ENCODE measurements at regions not wholly inside any gene's neighbourhood (a gene's known extent, or its start where the extent isn't known, plus 50 kb on each side); places are given as distances from the start of the nearest gene placed in this dataset.

DNA sequence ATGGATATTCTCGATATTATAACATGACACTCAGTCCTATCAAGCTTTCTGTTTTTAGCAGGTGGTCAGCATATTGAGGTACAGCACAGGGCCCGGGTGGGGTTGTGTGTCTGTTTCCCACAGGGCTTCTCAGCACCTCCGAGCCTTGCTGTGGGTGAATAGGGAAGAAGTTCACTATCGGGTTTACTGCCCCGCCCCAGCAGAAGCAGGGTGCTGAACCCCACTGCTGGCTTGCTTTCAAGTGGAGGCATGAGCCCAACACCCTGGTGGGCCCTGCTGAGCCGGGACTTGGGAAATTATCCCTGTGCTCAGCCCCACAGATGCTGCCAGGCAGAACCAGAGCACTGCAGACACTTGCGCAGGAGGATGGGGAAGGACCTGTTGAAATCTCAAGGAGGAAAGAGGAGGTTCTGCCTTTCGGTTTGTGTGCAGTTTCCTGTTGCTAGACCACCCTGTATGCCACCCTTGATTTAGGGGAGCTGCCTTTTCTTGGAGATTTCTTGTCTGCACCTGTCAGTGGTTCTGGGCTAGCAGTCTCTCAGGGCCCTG, 270.3 kb upstream of the SALL3 start:
- no peak for DNase-seq (ENCODE audit: low spot score)

DNA sequence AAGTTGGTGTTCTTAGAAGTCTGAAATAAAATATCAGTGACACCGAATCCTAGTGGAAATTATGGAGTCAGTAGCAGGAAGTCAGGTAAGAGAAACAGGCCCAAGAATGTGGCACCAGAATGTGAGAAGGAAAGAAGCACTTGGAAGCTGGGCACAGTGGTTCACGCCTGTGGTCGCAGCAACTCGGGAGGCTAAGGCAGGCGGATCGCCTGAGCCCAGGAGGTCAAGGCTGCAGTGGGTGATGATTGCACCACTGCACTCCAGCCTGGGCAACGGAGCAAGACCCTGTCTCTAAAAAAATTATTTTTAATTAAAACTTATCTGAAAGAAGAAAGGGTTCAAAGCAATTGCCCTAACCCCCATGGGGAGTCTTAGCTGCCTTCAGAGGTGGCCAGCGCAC, 268.3 kb upstream of the SALL3 start:
- no peak for DNase-seq (ENCODE audit: low spot score)

DNA sequence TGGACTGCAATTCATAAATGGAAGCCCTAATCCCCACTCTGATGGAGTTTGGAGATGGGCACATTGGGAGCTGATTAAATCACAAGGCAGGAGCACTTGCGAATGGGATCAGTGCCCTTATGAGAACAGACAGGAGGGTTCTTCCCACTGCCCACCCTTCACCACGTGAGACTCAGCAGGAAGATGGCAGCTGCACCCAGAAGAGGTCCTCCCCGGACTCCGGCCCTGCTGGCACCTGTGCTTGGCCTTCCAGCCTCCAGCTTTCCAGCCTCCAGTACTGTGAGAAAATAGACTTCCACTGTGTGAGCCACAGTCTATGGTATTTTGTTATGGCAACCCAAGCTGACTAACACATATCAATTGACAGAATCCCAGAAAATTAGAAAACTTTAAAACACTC, 267.6 kb upstream of the SALL3 start:
- no peak for DNase-seq (ENCODE audit: low spot score)

DNA sequence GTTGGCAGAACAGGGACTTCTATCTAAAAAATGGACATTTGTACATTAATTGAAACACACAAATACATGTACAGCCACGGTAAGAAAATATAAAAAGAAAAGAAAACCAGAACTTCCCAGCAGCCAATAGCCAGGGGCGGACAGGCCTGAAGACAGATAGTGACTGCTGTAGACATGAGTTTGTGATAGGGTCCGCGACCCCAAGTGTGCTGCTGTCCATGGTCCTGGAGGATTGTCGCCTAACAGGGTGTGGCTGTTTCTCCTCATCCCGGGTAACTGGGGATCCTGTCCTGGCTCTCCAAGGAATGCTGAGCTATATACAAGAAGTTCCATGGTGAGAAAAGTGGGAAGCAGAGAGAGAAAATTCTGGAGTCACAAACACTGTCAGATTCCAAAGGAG, 266.5 kb upstream of the SALL3 start:
- no peak for DNase-seq (ENCODE audit: low spot score)

DNA sequence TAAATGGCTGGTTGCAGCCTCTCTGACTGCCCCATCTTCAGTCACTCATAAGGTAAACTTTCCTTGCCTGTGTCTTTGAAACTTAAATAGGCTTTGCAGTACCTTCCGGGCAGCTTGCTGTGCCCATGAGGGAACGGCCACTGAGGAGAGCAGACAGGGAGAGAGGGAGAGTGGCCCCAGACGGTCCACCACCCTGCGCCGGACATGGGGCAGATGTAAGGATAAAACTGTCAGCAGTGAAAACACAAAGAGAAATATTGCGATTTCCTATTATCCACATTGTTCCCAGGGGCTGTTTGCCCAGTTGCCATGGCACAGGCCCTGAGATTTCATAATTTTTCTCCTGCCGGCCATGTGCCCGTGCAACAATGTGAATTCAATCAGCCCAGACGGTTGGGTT, 265.9 kb upstream of the SALL3 start:
- no peak for DNase-seq (ENCODE audit: low spot score)

GRCh38 chr18:78716022-78716421, 263.6 kb upstream of the SALL3 start:
- DNase-seq (ENCODE audit: low spot score), result no peak

DNA sequence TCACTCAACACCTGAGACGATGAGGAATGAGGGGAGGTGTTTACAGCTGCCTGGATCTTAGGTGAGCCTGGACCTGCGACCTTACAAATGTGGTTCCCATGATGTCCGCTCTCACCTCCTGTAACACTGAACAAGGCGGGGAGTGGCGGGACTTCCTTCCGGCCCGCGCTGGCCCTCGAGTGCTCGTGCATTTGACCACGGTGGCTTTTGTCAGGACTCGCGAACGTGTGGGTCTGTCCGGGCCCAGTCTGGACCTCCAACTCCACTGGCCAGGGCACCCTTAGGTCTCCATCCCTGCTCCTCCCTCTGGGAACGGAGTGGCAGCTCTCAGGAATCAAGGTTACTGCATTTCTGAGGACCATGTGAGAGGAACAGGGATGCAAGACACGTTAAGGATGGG, 263.0 kb upstream of the SALL3 start:
- no peak for DNase-seq (ENCODE audit: low spot score)

DNA sequence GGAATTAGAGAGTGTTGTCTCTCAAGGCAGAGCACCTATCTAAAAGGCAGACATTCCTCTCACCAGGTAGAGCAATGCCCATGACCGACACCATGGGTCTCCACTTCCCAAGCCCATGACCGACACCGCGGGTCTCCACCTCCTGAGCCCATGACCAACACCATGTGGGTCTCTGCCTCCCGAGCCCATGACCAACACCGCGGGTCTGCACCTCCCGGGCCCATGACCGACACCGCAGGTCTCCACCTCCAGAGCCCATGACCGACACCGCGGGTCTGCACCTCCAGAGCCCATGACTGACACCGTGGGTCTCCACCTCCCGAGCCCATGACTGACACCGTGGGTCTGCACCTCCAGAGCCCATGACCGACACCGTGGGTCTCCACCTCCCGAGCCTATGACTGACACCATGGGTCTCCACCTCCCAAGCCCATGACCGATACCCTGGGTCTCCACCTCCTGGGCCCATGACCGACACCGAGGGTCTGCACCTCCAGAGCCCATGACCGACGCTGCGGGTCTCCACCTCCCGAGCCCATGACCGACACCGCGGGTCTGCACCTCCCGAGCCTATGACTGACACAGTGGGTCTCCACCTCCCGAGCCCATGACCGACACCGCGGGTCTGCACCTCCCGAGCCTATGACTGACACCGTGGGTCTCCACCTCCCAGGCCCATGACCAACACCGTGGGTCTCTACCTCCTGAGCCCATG, 262.4 kb upstream of the SALL3 start:
- no peak for DNase-seq (ENCODE audit: low spot score)

DNA sequence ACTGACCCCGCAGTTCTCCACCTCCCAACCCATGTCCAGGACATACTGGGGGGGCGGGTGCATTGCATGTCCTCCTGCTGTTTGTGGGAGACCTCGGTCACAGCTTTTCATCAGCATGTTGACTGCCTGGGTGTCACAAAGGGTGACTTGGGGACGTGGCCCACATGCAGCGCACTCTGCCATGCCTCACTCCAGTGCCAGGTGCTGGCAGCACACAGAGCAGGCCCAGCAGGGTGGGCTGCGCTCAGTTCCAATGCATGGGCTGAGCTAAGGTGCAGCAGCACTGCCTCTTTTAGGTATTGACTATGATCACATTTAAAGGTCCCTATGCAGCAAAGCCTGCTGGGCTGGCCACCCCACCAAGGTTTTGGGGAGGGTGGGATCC, 261.9 kb upstream of the SALL3 start:
- no peak for DNase-seq (ENCODE audit: low spot score)

- DNase-seq (ENCODE audit: low spot score), result no peak
Observed at GRCh38 chr18:78719821-78720220, 259.8 kb upstream of the SALL3 start.

GRCh38 chr18:78720456-78721237, 259.0 kb upstream of the SALL3 start:
- no peak for DNase-seq (ENCODE audit: low spot score)

DNA sequence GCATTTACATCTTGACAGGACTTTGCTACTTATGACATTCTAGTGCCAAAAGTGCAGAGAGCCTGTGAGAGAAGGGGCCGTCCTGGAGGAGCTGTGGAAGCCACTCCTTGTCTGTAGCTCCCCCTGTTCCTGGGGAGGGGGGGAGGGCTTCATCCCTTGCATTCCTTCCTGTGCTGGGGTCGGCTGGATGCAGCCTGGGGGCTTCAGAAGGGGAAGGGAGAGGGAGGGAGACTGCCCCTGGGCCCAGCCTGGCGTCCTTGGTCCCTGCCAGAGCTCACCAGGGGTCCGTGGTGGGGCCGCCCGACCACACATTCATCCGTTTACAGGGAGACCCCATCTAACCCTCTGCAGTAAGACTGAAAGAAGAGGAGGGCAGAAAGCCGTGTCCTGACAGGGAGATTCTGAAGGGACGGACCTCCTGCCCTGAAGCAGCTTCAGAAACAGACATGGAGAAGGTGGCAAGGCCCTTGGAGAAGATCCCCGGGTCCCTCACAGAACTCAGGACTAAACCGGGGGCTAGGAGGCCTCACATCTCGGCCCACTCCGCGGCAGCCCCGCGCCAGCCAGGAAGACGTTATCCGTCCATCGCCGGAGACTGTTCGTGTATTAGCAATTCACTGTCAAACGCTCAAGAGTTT, 258.3 kb upstream of the SALL3 start:
- no peak for DNase-seq (ENCODE audit: low spot score)

DNA sequence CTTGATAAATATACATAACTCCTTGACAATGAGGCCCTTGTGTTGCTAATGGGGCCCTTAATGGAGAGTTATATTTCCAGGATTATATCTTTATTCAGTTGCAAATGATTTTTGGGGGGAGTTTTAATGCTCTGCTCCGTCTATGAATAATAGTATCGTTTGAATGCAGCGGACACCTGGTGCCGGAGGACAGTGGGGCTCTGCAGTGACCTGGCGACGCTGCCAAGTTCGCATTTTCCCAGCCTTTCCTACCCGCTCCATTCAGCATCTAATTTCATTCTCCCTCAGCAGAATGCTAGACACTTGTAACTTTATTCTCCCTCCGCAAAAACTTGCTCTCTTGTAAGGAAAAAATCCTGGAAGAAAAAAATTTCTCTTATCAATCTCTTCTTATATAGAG, 257.6 kb upstream of the SALL3 start:
- no peak for DNase-seq (ENCODE audit: low spot score)

- DNase-seq (ENCODE audit: low spot score), result no peak
Observed at GRCh38 chr18:78722386-78722785, 257.2 kb upstream of the SALL3 start.

DNA sequence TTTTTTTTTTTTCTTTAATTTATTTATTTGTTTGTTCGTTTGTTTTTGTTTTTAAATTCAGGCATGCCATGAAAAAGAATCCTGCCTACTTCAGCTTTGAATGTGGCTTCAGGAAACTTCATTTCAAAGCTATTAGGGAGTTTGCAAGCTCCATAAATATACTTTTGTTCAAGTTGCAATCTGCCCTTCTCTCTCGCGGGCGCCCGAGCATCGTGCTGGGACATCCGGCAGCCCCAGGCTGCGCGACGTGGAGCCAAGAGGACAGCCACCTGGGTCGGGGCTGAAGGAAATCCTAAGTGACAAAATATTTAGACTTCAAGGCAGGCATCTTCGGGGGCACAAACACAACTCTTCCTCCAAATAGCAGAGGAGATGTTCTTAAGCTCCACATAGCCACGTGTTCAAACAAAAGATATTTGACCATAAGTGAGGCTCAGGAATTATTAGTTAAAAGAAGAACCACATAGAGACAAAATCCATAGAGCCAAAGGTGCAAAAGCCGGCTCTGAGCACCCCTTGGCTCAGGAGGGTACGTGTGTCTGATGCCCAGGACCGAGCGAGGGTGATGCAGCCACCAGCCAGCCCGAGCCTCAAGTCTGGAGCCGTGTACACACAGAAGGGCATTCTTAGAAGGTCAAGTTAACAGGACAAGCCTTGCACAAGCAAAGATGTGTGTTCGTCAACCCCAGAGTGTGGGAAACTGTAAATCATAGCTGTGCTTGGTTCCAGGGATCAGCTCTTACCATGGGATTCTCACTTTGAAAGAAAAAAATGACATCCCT, 256.5 kb upstream of the SALL3 start:
- no peak for DNase-seq (ENCODE audit: low spot score)

GRCh38 chr18:78724214-78724914, 255.3 kb upstream of the SALL3 start:
- no peak for DNase-seq (ENCODE audit: low spot score)

- DNase-seq (ENCODE audit: low spot score), result no peak
Observed at GRCh38 chr18:78725426-78725825, 254.2 kb upstream of the SALL3 start.

DNA sequence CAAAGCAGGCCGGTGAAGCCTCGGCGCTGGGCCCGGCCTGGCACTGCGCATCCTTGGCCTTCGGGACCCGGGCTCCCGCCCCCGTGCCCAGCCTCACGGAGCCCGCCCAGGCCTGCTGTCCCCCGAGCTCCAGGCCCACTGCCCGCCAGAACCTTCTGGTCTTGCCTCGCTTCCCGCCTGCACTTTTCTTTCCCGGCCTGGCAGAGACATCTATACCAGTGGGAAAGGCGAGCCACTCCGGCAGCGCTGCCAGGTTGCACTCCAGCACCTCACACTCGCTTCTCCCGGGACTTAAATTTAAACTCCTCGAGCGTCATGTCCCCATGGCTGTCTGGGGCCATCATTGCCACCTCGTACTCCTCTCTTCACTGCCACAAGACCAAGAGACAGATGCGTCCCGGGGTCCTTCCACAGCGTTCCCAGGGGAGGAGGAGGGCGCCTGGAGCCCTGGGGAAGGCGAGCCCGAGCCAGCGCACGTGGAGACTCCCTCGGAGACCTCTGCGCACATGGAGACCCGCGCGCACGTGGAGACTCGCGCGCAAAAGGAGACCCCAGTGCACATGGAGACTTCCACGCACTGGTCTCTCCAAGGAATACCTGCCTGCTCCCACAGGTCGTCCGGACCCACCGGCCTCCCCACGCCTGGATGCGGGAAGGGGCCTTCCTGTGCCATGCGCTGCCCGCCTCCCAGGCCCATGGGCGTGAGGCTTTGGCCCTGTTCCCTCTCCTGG, 253.1 kb upstream of the SALL3 start:
- DNase-seq (ENCODE audit: low spot score), result no peak

DNA sequence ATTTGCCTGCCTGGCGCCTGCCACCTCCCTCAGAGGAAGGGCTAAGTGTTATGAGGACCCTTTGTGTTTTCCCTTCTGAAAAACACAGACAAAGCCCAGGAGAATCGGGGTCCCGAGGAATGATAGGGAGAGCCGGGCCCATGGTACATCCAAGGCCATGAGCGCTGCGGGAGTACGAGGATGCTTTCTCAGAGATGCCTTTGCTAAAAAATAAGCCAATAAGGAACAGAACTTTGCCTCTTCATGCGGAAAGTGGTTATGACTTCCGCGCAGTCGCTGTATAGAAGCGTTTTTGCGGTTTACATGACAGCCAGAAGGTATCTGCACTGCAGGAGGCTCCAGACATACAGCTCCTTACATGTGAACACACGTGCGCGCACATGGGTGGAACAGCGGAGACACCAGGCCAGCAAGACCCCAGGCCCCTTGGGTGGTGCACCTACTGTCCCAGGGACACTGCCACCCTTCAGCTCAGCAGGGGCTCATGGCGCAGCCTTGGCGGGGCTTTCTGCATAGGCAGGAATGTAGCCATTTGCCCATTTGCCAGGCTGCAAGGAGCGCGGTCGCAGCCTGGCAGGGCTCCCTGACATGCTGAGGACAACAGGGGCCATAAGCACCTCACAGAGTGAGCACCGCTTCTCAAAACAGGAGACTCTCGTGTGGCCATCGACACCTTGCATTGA, 252.4 kb upstream of the SALL3 start:
- DNase-seq (ENCODE audit: low spot score), result no peak

All from activated CD4-positive, alpha-beta T cell treated with anti-CD3 and anti-CD28 coated beads, Interleukin-2, Interleukin-4, amounts not matched to agents 100 ng/mL and 50 ng/mL, durations not matched to agents 16 hours and 8 hours (primary cell).